GM21423 (cell line): ENCODE measurements at regions not wholly inside any gene's neighbourhood (a gene's known extent, or its start where the extent isn't known, plus 50 kb on each side); places are given as distances from the start of the nearest gene placed in this dataset.

Experiments
- ATAC-seq: cut with Tn5 transposase; IDR thresholded peaks from one replicate; pipeline ENCODE4 v1.9.1; 2021; ENCODE audit warnings: mild to moderate bottlenecking, moderate library complexity; ENCODE audit not compliant: unreplicated experiment

DNA sequence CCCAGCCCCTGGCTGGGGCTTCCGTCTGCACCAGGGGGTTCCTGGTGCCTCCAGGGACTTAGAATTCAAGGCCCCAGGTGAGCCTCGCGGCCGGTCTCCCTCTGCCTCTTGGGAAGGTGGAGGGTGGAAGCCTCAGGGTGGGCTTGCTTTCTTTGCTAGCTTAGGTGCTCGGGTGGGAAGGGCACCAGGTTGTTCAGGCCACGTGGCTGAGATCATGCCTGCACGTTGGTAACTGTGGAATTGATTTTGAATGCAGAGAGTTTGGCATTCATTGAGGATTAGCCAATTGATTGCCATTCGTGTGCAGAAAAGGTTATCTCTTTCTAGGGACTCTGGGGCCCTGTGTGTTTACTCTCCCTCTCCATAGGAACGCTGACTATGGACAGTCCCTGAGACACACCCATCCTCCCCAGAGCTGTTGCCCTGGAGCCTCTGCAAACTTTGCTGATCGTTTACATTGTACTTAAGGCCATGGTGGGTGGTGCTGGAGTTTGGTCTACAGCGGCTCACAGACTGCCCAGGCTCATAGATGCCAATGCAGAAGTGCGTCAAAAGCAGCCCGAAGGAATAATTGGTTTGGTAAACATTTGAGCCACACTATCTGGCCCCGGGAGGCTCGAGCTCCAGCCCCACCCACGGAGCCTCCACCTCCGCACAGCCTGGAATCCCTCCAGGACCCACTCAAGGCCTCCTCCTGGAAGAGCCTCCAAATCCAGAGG is 1457.7 kb downstream of the BRD1 start:
- ATAC-seq: no peak

GRCh38 chr22:48368975-48369525 is 1458.6 kb downstream of the BRD1 start:
- ATAC-seq: no peak

- no peak for ATAC-seq
These were observed 1459.9 kb downstream of the BRD1 start for GRCh38 chr22:48367731-48368130.

DNA sequence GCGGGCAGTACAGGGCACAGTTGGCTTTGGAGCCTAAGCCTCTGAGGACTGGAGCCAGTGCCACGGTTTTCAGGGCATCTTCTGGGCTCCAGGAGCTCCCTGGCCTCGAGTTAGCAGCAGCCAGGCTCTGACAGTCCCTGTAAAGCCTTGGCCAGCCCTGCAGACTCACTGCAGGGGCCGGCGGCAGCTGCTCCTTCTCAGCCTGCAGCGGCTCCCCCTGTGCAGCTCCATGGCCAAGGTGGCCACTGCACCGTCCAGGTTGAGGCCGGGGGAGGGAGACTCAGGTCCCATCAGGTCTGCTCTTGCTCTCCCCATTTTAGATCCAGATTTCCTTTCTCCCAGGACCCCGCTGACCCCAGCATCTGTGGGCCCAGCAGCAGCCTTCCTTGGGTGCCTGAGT is 1461.1 kb downstream of the BRD1 start:
- no peak for ATAC-seq

- no peak for ATAC-seq
These were observed 1461.6 kb downstream of the BRD1 start for GRCh38 chr22:48366056-48366455.

DNA sequence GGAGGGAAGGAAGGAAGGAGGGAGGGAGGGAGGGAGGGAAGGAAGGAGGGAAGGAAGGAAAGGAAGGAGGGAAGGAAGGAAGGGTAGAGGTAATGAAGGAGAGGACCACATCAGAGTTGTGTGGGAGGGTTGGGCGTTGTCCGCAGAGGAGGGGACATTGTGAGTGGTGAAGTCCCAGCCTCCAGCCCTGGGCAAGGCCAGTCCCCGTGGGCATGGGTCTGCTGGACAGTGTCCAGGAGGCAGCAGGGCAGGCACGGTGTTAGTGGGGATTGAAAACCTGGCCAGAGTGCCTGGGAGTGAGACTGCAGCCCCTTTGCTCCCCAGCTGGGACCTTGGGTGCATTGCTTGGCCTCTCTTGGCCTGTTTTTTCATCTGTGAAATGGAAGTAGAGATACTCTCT is 1462.3 kb downstream of the BRD1 start:
- no peak for ATAC-seq

DNA sequence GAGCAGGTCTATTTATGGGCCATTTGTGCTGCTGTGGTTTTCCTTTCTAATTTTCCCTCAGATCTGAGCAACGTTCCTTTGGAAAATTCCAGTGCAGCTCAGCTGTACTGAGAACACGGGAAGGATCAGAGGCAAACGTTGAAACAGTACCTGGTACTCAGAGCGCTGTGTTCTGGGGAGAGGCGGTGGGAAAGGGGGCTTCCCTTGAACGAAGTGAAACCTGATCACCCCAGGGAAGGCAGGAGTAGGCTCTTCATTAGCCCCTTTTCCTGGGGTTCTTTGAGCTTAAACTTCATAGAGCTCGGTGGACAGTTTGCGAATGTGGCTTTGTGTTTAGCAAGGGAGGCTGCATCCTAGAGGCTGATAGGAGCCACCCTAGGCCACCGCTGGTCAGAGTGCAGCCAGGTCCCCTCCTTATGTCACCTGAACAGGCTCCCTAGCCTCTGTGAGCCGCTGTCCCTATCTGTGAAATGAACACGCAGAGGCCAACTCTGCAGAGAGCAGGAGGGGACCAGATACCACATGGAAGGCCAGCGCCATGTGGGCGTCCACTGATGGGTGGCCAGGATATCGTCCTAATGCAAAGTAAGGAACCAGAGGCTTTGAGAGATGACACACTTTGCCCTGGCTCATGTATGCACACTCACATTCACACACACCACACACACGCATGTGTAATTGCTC is 1464.8 kb downstream of the BRD1 start:
- ATAC-seq: no peak

DNA sequence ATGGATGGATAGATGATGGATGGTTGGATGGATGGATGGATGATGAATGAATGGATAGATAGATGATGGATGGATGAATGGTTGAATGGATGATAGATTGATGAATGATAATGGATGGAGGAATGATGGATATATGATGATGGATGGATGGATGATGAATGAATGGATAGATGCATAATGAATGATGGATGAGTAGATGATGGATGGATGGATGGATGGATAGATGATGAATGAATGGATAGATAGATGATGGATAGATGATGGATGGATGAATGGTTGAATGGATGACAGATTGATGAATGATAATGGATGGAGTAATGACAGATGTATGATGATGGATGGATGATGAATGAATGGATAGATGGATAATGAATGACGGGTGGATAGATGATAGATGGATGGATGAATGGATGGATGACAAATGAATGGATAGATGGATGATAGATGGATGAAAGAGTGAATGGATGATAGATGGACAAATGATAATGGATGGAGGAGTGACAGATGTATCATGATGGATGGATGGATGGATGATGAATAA is 1466.5 kb downstream of the BRD1 start:
- ATAC-seq: no peak

- no peak for ATAC-seq
These were observed 1468.1 kb downstream of the BRD1 start for GRCh38 chr22:48359613-48359965.

GRCh38 chr22:48358886-48359612 is 1468.6 kb downstream of the BRD1 start:
- ATAC-seq: no peak

- ATAC-seq: no peak
These were observed 1469.7 kb downstream of the BRD1 start for GRCh38 chr22:48357961-48358360.

DNA sequence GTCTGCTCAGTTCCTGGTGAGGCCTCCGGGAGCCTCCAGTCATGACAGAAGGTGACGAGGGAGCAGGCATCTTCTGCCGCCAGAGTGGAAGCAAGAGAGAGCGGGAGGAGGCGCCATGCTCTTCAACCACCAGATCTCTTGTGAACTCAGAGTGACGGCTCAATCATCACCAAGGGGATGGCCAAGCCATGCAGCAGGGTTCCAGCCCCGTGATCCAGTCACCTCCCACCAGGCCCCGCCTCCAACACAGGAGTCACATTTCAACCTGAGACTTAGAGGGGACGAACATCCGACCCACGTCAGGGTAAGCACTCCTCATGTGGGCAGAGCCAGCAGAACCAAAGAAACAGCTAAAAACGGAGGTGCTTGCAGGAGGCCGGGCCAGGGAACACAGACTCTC is 1470.5 kb downstream of the BRD1 start:
- no peak for ATAC-seq

- no peak for ATAC-seq
These were observed 1470.9 kb downstream of the BRD1 start for GRCh38 chr22:48356731-48357130.

GRCh38 chr22:48354096-48354495 is 1473.6 kb downstream of the BRD1 start:
- ATAC-seq: no peak

DNA sequence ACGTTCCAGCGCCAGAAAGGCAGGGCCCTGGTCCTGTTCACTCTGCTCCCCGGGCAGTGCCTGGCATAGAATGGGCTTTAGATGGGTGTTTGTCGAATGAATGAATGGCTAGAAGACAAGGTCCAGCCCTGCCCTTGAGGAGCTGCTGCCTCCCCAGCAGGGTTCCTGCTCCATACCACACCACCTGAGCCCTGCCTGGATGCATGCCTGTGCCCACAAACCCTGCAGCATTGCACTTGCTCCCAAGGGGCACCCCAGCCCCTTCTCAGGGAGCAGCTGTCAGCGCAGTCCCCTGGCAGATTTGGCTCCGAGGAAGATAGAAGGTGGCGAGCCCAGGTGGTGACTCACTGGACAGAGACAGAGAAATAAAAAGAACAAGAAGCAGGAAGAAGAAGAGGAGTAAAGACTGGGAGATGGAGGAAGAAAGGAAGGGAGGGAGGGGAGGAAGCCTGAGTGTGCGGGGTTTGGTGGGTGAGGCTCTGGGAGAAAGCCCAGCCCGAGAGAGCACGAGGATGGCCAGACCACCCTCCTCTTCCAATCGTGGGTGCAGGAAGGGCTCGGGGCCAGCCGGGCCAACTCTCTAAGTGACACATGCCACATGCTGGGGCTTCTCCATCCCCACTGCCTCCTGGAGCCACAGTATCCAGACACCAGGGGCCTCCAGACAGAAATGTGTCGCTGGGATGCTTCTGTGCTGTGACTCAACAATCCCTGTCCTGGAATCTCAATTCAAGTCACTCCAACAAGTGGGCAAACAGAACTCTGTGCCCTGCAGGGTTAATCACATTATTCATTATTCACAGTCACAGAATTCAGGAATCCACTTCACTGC is 1474.3 kb downstream of the BRD1 start:
- no peak for ATAC-seq

DNA sequence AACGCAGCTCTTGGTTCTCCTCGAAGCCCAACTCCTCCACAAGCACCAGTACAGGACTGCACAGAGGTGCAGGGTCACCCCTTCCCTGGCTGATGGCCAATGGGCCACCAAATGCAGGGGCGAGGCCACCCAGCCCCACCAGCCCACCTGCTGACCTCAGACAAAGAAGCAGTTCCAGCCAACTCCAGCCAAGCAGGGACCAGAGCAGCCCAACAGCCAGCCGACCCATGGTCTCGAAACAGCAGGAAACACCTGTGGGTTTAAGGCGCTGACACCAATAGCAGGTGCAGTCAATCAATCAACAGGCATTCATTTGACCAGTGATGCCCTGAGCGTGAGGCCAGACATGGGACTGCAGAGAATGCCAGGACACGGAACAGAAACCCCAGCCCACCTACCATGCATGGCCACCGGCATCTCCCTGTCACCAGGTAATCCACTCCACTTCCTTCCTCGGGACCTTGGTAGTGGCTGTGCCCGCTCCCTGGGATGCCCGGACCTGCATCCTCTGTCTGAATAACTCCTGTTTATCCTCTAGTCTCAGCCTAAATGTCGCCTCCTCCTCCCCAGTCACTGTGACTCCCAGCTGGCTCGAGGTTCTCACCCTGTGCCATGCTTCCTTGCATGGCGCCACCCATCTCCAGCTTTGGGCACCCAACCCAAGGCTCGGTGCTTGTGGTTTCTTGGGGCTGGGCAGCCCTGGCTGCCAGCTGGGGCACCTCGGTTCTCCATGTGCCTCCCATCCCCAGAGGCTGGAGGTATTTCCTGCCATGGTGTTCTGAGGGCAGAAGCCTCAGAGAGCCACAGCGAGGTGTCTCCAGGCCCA is 1475.4 kb downstream of the BRD1 start:
- no peak for ATAC-seq

DNA sequence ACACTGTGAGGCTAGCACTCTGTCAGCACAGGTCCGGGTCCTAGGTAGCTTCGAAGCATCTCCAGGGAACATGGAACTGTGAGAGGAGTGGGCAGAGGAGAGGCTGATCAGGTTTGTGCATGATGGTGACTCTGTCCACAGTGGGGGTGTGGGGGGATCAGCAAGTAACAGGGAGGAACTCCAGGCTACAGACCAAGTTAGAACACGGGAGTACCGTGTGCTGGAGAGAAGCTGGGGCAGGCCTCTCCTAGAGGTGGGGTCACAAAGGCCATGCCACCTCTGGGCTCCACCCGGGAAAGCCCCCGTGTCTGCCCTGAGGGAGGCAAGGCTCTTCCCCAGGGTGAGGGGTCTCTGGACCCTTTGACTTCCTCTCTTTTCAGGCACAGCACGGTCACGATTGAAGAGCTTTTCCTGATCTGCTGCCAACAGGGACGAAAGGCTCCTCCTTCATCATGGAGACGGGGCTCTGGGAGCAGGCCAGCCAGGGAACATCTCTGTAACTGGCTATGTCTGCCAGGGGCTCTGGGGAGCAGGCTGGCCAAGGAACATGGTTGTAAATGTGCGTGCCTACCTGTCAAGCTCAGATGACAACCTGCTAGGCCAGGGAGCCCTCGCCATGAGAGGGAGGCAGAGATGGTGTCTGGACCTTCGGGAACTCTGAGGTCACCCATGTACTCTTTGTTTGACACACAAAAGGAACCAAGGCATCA is 1476.1 kb downstream of the BRD1 start:
- no peak for ATAC-seq

- no peak for ATAC-seq
These were observed 1477.2 kb downstream of the BRD1 start for GRCh38 chr22:48350456-48350855.

DNA sequence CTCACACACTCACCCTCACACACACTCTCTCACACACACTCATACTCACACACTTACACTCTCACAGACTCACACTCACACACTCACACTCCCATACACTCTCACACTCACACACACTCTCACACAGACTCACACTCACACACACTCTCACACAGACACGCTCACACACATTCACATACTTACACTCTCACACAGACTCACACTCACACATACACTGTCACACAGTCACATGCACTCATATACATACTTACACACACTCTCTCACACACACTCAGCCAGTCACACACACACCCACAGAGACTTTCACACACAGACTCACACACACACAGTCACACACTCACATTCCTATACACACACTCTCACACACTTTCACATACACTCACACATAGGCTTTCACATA is 1478.8 kb downstream of the BRD1 start:
- ATAC-seq: no peak
